SU-DHL-6 (cell line): ENCODE measurements at regions not wholly inside any gene's neighbourhood (a gene's known extent, or its start where the extent isn't known, plus 50 kb on each side); places are given as distances from the start of the nearest gene placed in this dataset.

Source experiments
- H2AFZ ChIP-seq: fragments of 200-600 bp; sonication (generic); 2 replicates; pipeline ENCODE4 v1.6.1; 2014; ENCODE audit warnings: low read depth, mild to moderate bottlenecking, moderate library complexity, mixed read lengths, antibody characterized with exemption, low read length; ENCODE audit not compliant: severe bottlenecking
- H3F3A ChIP-seq: fragments of 200-600 bp; shearing (Covaris generic); 2 replicates; pipeline ENCODE4 v1.6.0; 2016; ENCODE audit warnings: antibody characterized with exemption, mild to moderate bottlenecking; ENCODE audit not compliant: insufficient read depth
- H3K27ac ChIP-seq: fragments of 200-600 bp; sonication (generic); 2 replicates; pipeline ENCODE4 v1.5.1; 2016; ENCODE audit warnings: low read depth, mild to moderate bottlenecking, low read length, moderate library complexity, mixed read lengths
- H3K27me3 ChIP-seq: fragments of 200-600 bp; sonication (generic), shearing (Covaris generic); 2 replicates; pipeline ENCODE4 v1.6.0; 2014; ENCODE audit warnings: mild to moderate bottlenecking, low read length
- H3K36me3 ChIP-seq: fragments of 200-600 bp; sonication (generic); 2 replicates; pipeline ENCODE4 v1.6.1; 2014; ENCODE audit warnings: mild to moderate bottlenecking, low read length, mixed read lengths
- H3K4me2 ChIP-seq: fragments of 300-600, 200-600 bp; shearing (Covaris generic), sonication (generic); 2 replicates; pipeline ENCODE4 v1.6.0; 2014; ENCODE audit warnings: low read length, low read depth, mild to moderate bottlenecking; ENCODE audit not compliant: poor library complexity, severe bottlenecking
- H3K4me3 ChIP-seq: fragments of 200-600 bp; sonication (generic); 2 replicates; pipeline ENCODE4 v1.5.1; 2014; ENCODE audit warnings: antibody characterized with exemption, low read length, mild to moderate bottlenecking, mixed read lengths; ENCODE audit not compliant: insufficient read depth, poor library complexity, severe bottlenecking
- H3K79me2 ChIP-seq: fragments of 200-600 bp; sonication (generic); 2 replicates; pipeline ENCODE4 v1.6.1; 2014; ENCODE audit warnings: mild to moderate bottlenecking, low read length, moderate library complexity; ENCODE audit not compliant: insufficient read depth
- H3K9ac ChIP-seq: fragments of 200-600 bp; sonication (generic); 2 replicates; pipeline ENCODE4 v1.7.0; 2014; ENCODE audit warnings: mild to moderate bottlenecking, low read length
- H3K9me2 ChIP-seq: fragments of 200-600 bp; sonication (generic); replicated peaks from 2 replicates; pipeline ENCODE4 v1.6.1; 2014; ENCODE audit warnings: low read length; ENCODE audit not compliant: insufficient read depth
- H3K9me3 ChIP-seq: fragments of 200-600 bp; sonication (generic); 2 replicates; pipeline ENCODE4 v1.6.1; 2014; ENCODE audit warnings: low read length, mixed read lengths; ENCODE audit not compliant: insufficient read depth
- H4K20me1 ChIP-seq: fragments of 200-600 bp; sonication (generic); 2 replicates; pipeline ENCODE4 v1.6.1; 2014; ENCODE audit warnings: low read depth, mild to moderate bottlenecking, antibody characterized with exemption, low read length, moderate library complexity, mixed read lengths
- CTCF ChIP-seq: fragments of 200-600 bp; sonication (generic); IDR thresholded peaks from one replicate; pipeline ENCODE4 v1.5.1; 2017; ENCODE audit warnings: antibody characterized with exemption, mild to moderate bottlenecking, low read length, moderate library complexity; ENCODE audit not compliant: insufficient read depth, poor library complexity, severe bottlenecking
- EZH2phosphoT487 ChIP-seq: fragments of 200-600 bp; sonication (generic), shearing (Covaris generic); conservative IDR thresholded peaks from 2 replicates; pipeline ENCODE4 v1.6.1; 2018; ENCODE audit warnings: mild to moderate bottlenecking, antibody characterized with exemption, low read length, moderate library complexity, mixed read lengths

- Histone ChIP-seq H3K9me2 (no peaks in the 10 kb centered on the region), H2AFZ (no peak overlapping the region), H3K4me3 (no peak overlapping the region), H3K27ac (no peak overlapping the region), H3K79me2 (no peaks in the 10 kb centered on the region), H3K9ac (no peak overlapping the region), H3K27me3 (no peaks in the 10 kb centered on the region), H3F3A (no peaks in the 10 kb centered on the region), H3K9me3 (no peaks in the 10 kb centered on the region), H3K36me3 (no peaks in the 10 kb centered on the region), H3K4me2 (no peak overlapping the region), H4K20me1 (no peaks in the 10 kb centered on the region)
- no peak for TF ChIP-seq EZH2phosphoT487
- TF ChIP-seq CTCF = no peak
Measured at GRCh38 chr6:21949211-21949801, 347.5 kb downstream of the PRL start.

- Histone ChIP-seq H3K9me2 (no peaks in the 10 kb centered on the region), H3K4me2 (no peak overlapping the region), H3K9ac (no peak overlapping the region), H3K27me3 (no peaks in the 10 kb centered on the region), H3K36me3 (no peaks in the 10 kb centered on the region), H3K4me3 (no peak overlapping the region), H3K79me2 (no peaks in the 10 kb centered on the region), H2AFZ (no peak overlapping the region), H3K9me3 (no peaks in the 10 kb centered on the region), H3F3A (no peaks in the 10 kb centered on the region), H3K27ac (no peak overlapping the region), H4K20me1 (no peaks in the 10 kb centered on the region)
- TF ChIP-seq EZH2phosphoT487 (no peak), CTCF (no peak)
Measured at GRCh38 chr6:21952367-21952766, 344.5 kb downstream of the PRL start.

DNA sequence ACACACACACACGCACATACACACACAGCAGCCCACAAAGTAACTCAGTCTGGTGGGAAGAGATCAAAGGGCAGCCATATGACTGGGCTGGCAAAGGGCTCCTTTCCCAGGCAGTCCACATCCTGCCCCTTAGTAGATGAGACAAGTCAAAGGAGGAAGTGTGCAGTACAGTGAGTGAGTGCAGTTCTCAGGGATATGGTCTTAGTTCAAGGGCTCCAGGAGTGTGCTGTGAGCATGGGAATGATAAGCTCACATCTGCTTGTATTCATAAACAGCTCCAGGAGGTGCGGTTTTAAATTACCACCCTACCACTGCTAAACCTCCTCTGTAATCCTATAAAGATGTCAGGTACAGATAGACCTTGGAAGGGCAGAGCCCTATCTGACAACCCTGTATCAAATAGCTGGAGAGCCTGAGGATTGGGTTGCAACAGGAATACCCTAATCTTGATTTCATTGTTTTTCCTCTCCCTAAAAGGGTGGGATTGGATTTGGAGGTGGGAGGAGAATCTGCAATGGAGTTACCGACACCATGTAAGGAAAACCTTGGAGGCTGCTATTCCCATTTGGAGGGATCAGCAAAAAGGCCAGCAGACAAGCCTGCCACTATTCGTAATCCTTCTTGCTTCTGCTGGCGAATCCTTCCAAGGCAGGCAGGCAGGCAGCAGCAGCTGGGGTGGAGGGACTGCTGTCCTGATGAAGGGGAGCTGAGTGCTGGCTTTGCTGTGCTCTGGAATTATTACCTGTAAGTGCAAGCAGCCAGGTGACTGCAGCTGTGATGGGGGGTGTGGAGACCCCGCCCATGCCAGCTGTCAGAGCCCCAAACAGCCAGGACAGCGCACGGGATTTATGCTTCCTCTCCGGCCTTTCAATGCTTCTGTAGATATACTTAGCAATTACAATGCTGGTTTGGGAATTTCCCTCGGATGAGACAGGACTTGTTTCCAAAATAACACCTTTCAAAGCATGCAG is 342.7 kb downstream of the PRL start:
- Histone ChIP-seq H3K9ac (no peak overlapping the region), H3K27ac (no peak overlapping the region), H3F3A (no peaks in the 10 kb centered on the region), H3K79me2 (no peaks in the 10 kb centered on the region), H3K9me3 (no peaks in the 10 kb centered on the region), H3K36me3 (no peaks in the 10 kb centered on the region), H3K4me3 (no peak overlapping the region), H3K27me3 (no peaks in the 10 kb centered on the region), H3K4me2 (no peak overlapping the region), H4K20me1 (no peaks in the 10 kb centered on the region), H3K9me2 (no peaks in the 10 kb centered on the region), H2AFZ (no peak overlapping the region)
- no peak for TF ChIP-seq CTCF
- no peak for TF ChIP-seq EZH2phosphoT487
